M059J (cell line): ENCODE measurements at regions not wholly inside any gene's neighbourhood (a gene's known extent, or its start where the extent isn't known, plus 50 kb on each side); places are given as distances from the start of the nearest gene placed in this dataset.
A peak's percentile ranks its signal among the peaks of the same experiment; 100 is the strongest.
"Not testable (repeated sequence)": the region's sequence is repeated elsewhere in the genome, so short reads cannot be mapped to it uniquely, and the experiment has no call there.

Experiments
- DNase-seq: peaks from one replicate; pipeline ENCODE4 v3.0.0-alpha.2; 2012; ENCODE audit warnings: low read depth

DNA sequence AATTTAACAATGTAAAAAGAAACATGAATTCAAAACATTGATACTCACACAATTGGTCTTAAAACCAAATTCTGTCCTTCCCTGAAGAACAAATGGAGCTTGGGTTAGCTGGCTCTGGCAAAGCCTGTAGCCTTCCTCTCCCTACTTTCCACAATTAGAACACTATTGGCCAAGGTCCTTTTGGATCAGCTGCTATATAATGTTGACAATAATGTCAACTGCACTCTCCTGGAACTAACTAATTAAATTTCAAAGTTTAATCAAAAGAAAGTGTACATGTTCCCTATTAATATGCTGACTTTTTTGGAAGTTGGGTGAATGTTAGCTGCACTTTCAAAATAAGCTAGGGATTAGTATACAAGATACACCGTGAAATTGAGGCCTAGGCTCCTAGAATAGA, 440.1 kb upstream of the NFE2L3 start:
- DNase-seq: no peak

DNA sequence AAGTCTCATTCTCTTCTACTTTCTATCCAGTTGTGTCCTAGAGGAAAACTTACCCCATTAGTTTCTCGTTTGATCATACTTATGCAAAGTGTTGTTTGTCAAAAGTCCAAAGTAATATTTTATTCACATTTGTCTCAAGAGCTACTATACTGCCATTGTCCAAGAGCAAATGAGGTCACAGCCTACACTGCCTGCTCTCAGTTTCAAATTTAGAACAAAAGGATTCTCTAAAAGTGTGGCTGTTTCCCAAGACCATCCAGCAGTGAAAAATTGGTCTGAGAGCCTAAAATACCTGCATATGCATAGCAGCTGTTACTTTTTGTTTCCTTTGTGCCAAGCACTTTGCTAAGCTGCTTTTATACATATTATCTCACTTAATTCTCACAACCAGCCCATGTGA, 439.5 kb upstream of the NFE2L3 start:
- no peak for DNase-seq

DNA sequence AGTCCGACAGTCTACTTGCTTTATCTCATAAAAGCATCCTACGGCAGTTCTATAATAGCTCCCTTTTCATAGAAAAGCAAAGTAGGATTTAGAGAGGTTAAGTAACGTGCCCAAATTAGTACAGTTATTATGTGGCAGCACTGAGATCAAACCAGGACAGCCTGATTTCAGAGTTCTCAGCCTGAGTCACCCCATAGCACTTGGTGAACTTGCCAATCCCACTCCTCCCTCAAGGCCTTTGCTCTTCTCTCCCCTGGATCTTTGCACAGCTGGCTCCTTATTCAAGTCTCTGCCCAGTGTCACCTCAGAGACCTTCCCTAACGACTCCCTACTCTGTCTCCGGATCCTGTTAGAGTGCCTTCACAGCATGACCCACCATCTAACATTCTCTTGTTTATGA, 438.0 kb upstream of the NFE2L3 start:
- DNase-seq: no peak

DNA sequence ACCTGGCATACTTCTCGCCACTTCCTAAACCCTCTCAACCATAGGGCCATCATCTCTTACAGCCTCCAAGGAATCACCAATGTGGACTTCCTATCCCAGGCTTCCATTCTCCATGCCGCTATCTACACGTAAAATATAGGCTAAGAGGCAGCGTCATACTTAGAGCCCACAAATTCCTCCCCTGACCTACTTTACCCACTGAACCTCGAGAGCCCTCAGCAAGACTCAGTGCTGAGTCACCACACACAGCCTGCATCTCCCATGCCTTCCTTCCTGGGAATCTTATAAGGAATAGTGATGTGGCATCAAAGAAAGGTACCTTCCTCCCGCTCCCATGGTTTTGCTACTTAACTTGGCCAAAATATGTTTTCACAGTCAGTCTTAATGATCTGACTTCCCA, 435.6 kb upstream of the NFE2L3 start:
- peak; percentile 86 for DNase-seq

DNA sequence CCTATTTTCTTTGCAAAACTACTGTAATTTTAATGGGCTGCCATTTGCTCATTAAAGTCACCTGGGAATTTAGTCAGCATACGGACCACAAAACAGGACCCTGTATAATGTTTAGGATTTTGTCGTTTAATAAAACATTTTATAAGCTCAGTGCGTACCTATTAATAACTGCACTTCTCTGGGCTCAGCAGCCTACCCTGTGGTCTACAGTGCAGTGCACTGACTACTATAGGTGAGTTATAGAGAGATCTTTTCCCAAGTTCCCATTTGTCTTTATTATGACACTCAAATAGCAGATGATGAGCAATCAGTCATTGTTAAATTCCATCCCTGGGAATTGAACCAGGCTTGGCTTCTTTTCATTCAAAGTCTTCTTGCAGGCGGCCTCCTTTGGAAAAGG, 433.4 kb upstream of the NFE2L3 start:
- no peak for DNase-seq

DNA sequence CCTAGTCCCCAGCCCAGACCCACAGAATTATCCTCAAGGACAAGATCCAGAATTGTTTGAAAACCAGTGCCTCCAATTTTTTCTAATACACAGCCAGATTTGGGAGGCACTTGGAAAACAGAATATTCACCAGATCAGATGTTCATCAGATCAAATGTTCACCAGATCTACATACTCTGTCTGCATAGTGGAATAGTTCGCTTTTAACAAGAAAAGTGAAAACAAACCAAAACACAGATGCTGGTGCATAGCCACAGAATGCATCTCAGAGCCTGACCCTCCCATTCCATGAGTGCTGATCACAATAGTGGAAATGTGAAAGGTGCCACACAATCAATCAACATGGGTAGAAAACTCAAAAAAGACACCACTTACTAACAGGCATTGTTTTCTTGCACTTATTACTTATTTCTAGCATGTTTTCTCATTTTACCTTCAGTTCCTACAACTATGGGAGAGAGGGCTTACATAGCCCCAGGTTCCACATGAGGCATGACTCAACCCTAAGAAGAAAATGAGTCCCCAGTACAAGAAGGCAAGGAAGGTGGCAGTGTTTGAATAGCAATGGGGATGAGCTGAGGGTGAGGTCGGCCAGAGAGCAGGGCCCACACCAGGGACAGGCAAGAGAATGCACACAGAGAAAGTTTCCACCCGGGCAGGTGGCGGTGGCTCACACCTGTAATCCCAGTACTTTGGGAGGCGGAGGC, 432.7 kb upstream of the NFE2L3 start:
- peak; percentile 12 for DNase-seq

DNA sequence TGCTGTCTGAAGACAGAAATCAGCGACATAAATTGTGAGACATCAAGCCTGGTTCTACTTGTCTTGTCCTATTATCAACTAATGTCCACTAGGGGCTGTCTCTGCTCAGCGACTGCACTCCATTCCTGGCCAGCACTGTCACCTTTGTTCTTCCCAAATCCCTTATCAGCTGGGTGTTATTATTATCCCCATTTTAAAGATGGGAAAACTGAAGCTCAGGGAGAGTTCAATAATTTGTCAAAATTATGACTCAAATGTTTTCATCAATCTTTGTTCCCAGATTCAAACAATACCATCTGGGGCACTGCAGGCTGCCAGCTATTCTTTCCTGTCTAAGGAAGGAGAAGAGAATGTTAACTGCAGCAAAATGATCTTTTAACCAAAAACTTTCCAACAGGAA, 431.6 kb upstream of the NFE2L3 start:
- DNase-seq: peak; percentile 34

DNA sequence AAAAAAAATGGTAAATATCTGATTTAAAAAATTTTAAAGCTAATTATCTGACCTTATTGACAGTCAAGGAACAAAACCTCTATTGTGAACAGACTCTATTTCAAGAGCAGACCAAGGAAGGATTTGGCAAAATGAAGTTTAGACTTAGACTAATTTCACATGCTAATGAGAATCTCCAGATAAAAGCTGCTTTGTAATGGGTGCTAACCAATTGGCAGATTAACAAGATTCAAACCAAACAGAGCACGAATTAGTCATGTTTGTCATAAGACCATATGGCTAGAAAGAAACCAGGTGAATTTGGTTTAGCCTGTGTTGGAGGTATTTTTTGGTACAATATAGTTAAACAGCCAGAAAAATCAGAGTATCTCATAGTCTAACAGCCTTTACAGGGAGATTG, 429.1 kb upstream of the NFE2L3 start:
- DNase-seq: peak; percentile 20

DNA sequence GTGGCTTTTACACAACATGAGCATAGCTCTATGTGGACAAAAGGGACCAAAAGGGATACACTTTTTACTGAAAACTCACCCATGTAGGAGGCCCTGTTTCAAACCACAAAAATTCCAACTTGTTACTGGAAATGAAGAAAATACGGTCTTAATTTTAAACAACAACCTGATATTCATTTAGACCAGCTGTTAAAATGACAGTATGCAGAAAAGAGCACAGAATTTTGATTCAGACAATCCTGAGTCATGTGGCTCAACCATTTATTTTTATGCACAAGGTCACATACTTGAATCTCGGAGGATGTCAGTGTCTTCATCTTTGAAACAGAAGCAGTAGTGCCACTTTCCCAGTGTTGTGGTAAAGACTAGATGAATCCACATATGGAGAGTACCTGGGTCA, 426.5 kb upstream of the NFE2L3 start:
- no peak for DNase-seq

DNA sequence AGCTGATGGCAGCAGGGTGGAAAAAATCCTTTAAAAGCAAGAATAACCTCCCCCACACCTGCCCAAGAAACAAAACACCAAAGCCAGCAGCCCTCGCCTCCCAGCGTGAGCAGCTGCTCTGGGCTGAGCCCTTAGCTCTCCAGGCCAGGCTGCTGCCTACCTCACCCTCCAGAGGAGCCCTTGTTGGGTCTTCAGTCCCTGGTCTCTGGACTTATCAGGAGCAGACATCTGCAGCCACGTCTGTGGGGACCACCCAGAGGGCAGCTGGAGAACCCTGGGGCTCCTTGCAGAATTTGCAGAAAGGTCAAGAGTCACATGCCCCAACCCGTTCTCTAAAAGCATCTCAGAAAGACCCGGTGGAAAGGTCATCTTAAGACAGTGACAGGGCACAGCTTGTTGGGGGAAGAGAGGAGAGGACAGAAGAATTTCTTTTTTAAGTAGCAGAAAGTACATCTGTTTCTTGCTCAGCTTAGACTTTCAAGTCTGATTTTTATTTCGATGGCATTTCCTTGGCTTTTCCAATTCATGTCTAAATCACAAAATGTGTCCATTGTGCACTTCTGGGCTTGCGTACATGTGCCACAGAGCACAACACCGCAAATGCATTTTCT, 425.7 kb upstream of the NFE2L3 start:
- no peak for DNase-seq

DNA sequence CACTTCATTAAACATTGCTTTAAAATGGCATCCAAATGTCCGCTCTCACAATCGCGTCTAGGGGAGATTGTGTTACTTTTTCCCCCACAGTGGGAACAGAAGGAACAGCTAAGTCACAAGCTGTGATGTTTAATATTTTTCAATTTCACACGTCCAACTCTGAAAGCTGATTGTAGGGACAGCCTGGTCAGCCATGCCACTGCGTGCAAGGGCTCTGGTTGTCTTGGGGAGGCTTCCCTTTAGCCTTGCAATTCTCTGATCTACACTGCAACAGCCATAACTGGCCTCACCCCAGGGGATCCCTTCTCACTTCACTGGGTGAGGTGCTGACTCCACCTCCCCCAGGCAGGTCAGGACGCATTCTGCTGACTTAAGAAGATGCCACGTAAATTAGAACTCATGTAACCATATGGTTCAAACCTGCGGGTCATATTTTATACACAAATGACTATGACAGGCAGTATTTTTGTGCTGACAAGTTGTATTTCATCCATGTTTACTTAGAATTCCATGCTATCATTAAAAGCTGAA, 425.2 kb upstream of the NFE2L3 start:
- DNase-seq: no peak

DNA sequence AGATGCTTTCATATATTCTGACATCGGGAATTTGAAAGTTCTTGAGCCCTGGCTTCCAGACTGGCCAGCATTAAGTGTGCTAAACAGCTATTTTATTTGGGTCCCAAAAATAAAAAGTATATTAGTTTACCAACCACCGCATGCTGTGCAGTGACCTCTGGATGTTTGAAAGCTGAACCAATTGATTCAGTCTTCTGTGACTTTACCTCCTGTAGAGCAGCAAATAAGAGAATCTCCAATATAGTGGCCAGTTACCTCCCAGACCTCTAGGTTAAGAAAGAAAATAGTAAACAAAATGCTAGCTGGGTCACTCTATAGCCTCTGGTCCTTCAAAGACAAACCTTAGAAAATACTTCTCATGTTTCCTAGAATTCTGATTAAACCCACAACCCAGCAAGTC, 424.6 kb upstream of the NFE2L3 start:
- no peak for DNase-seq

DNA sequence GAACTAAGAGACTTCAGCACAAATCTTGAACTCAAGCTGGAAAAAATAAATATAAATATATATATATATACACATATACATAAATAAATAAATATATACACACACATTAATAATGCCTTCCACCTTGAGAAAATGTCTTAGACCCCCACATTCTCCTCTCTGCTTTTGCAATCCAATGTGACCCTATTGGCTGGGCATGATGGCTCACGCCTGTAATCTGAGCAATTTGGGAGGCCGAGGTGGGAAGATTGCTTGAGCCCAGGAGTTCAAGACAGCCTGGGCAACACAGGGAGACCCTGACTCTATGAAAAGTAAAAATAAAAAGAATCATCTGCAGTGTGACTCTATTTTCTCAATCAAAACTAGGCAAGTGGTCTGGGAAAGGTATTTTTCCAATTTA, 424.1 kb upstream of the NFE2L3 start:
- no peak for DNase-seq

DNA sequence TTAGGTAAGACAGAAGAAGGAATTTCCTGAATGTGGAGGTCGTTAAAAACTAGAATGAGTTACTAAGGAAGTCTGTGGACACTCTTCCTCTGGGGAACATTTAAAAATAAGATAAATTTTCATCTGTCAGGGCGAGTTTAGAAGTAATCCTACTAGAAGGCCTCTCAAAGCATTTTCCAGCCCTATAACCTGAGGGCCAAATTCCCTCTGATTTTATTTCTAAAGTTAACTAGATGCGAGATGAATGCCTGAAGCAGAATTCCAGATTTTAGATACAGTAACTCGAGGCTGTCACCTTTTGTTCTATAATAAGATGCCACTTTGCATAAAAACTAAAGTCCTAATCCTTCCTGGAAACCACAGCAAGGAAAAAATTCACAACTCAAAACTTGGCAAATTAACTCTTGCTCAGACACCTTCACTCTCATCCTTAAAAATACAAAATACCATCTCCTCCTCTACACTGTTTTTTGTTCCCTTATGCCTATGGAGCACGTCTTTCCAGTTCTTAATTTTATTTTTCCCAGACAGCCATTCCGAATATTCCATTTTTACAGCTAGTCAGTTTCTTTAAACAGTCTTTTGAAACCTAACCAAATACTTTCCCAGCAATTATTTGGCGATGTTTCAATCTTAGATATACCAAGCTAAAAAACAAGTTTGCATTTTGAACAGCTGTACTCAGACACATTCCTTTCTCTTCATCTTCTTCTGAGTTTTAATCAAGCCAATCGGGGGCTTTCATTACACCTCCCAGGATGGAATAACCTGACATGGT, 420.7 kb upstream of the NFE2L3 start:
- peak; percentile 18 for DNase-seq

DNA sequence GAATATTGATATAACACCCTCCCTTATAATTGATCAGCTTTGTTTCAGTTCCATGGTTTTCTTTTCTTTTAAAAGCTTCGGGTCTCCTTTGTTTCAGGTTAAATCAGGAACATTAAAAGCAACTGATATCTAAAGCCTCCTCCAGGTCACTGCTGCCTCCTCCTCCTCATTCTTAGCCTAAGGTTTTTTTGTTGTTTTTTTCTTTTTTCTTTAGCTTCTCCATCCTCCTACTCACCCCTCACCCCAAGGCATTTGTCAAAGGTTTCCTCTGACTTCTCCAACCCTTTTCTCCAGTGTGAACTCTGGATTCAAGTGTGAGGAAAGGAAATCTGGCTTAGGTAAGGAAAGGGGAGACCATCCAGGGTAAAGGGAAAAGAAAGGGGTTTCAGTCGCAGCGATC, 420.2 kb upstream of the NFE2L3 start:
- no peak for DNase-seq

DNA sequence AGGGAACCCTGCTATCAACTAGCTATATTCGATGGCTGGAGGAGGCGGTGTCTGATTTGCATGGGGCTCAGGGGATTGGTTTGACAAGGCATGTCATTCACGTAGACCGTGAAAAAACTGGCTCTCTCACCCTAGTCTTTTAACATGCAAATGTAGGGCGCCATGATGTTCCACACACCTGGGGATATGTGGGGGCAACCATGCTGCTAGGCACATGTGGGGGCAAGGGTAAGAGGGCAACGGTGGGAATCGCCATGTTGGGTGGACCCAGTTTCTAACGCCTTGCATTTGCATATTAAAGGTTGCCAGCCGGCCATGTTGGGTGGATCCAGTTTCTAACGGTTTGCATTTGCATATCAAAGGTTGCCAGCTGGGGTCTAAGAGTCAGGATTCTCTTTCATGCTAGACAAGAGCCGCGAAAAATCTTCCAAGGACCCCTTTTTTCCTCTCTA, 419.2 kb upstream of the NFE2L3 start:
- DNase-seq: no peak

DNA sequence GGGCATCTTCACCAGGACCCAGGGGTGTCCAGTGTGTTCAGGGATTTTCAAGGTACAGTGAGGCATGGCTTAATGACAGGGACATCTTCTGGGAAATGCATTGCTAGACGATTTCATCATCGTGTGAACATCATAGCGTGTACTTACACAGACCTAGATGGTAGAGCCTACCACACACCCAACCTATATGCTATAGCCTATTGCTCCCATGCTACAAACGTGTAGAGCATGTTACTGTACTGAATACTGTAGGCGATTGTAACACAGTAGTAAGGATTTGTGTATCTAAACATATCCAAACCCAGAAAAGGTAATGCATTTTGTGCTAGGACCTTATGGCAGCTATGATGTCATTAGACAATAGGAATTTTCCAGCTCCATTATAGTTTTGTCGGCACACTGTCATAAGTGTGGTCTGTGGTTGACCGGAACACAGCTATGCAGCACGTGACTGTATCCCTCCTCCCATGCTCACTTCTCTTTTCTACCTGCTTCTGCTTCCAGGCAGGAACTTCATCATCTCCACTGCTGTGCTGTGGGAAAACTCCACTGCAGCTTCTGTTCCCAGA, 416.2 kb upstream of the NFE2L3 start:
- no peak for DNase-seq

DNA sequence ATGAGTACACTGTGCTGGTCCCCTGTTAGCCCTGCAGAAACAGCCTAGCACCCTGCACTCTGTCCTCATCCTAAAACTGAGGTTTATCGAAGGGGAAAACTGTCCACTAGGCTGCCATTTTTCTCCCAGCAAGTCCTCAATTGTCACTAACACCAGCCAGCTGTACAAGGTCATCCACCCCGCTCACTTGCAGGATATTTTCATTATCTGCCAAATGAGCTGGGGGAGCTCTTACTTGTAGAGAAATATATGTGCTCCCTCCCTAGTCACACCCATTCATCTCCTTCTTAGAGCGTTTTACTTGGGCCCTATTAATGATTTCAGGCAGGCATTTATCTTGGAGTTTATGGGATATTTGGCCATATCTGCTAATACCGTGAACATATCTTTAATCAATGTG, 413.5 kb upstream of the NFE2L3 start:
- no peak for DNase-seq

DNA sequence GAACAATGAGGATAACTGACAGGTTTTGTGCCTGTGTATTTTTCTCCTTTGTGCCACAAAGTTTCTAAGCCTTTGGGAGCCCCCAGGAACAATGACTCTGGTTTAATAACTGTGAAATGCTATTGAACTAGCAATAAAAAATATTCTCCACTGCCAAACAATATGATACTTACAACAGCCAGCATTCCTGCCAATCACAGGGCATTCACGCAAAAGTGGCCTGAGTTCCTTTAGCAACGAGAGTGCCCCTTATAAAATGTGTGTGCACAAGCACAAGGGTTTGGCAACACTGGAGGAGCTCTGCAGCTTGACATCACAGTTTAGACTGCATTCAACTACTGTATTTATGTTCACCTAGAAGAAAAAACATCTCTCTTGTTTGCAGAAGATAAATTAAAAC, 412.9 kb upstream of the NFE2L3 start:
- no peak for DNase-seq

DNA sequence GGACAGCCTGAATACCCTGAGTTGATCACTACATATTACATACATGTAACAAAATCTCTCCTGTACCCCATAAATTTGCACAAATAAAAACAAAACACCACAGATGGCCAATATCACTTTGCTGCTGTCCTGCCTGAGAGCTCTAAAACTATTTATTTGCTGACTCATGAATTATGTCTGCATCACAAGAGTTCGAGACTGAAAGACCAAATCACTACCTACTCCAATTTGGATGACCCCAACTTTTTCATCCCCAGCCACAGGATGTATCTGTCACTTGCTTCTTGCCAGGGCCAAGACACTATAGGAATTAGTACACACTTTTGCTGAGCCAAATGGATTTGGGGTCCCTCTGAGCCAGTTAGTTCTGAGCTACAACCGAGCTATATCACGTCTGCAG, 409.7 kb upstream of the NFE2L3 start:
- no peak for DNase-seq

DNA sequence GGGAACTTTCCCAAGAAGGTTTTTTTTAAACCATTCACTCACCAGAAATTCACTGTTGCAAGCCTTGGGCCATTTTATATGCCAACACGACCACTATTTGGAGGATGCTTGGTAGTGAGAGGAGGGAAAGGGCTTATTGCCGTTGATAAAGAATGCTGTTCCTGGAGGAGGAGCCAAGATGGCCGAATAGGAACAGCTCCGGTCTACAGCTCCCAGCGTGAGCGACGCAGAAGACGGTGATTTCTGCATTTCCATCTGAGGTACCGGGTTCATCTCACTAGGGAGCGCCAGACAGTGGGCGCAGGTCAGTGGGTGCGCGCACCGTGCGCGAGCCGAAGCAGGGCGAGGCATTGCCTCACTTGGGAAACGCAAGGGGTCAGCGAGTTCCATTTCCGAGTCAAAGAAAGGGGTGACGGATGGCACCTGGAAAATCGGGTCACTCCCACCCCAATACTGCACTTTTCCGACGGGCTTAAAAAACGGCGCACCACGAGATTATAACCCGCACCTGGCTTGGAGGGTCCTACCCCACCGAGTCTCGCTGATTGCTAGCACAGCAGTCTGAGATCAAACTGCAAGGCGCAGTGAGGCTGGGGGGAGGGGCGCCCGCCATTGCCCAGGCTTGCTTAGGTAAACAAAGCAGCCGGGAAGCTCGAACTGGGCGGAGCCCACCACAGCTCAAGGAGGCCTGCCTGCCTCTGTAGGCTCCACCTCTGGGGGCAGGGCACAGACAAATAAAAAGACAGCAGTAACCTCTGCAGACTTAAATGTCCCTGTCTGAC, 408.1 kb upstream of the NFE2L3 start:
- DNase-seq: not testable (repeated sequence)
